SK-N-MC (cell line): ENCODE measurements at regions not wholly inside any gene's neighbourhood (a gene's known extent, or its start where the extent isn't known, plus 50 kb on each side); places are given as distances from the start of the nearest gene placed in this dataset.

Source experiments
- EZH2 ChIP-seq: fragments of 200-600 bp; sonication (generic); IDR thresholded peaks from one replicate; pipeline ENCODE4 v1.6.1; 2017; ENCODE audit warnings: antibody characterized with exemption
- FOXP2 ChIP-seq: optimal IDR thresholded peaks from 2 replicates; pipeline ENCODE3; 2011; ENCODE audit warnings: mild to moderate bottlenecking, moderate library complexity; ENCODE audit not compliant: insufficient read depth; ENCODE audit errors: extremely low read length, control extremely low read depth
- POLR2AphosphoS5 ChIP-seq: IDR thresholded peaks from 2 replicates; pipeline ENCODE4 v1.6.1; 2012; ENCODE audit warnings: mild to moderate bottlenecking, low read depth, low read length, borderline replicate concordance

DNA sequence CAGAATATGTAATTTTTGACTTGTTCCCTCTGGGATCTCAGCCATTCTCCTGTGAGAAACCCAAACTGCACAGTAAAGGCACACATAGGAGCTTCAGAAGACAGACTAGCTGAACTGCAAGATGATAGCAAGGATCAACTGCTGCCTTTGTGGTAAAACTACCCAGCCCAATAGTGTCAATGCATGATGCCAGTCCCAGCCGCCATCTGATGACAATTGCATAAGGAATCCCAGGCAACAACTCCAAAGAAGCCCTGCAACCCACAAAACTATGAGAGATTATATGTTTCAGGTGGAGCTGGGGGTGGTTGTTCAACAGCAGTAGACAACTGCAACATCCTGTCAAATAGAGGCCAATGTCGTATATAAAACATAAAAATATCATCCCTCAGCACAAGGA lies 192.4 kb upstream of the ARPP21 start:
- TF ChIP-seq EZH2 (no peak), POLR2AphosphoS5 (no peak), FOXP2 (no peak)
